NB4 (cell line): ENCODE measurements at regions not wholly inside any gene's neighbourhood (a gene's known extent, or its start where the extent isn't known, plus 50 kb on each side); places are given as distances from the start of the nearest gene placed in this dataset.

Experiments
- POLR2A ChIP-seq: IDR thresholded peaks from 2 replicates; pipeline ENCODE4 v1.6.1; 2011; ENCODE audit warnings: mild to moderate bottlenecking; ENCODE audit not compliant: insufficient read length; ENCODE audit errors: extremely low read depth
- TF ChIP-seq, protein P1 (sequence below): IDR thresholded peaks from one replicate; pipeline ENCODE4 v1.5.1; 2012; ENCODE audit warnings: low read depth, low read length

DNA sequence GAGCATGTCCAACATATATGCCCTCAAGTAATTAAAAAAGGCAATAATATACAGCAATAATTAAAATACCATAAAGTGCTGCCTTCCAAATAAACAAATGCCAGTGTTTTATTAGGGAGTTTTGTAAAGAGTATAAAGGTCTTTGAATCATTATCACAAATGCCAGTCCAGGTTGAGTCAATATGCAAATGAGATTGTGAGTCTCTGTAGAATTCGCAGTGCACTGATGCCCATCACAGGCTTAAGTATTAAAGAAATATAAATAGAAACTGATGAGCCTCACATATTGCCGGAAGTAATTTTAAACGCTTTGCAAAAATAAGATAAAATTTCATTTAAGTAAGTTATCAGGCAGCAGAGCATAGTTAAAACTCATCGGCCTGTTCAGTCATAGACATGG, 205.0 kb upstream of the TECRL start:
- TF ChIP-seq POLR2A, result no peak
- TF ChIP-seq, protein P1, sequence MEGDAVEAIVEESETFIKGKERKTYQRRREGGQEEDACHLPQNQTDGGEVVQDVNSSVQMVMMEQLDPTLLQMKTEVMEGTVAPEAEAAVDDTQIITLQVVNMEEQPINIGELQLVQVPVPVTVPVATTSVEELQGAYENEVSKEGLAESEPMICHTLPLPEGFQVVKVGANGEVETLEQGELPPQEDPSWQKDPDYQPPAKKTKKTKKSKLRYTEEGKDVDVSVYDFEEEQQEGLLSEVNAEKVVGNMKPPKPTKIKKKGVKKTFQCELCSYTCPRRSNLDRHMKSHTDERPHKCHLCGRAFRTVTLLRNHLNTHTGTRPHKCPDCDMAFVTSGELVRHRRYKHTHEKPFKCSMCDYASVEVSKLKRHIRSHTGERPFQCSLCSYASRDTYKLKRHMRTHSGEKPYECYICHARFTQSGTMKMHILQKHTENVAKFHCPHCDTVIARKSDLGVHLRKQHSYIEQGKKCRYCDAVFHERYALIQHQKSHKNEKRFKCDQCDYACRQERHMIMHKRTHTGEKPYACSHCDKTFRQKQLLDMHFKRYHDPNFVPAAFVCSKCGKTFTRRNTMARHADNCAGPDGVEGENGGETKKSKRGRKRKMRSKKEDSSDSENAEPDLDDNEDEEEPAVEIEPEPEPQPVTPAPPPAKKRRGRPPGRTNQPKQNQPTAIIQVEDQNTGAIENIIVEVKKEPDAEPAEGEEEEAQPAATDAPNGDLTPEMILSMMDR, result no peak
